Activated T-cell treated with anti-CD3 and anti-CD28 coated beads, Interleukin-2, amount 50 U/mL, for 24 hours (primary cell): ENCODE measurements at regions not wholly inside any gene's neighbourhood (a gene's known extent, or its start where the extent isn't known, plus 50 kb on each side); places are given as distances from the start of the nearest gene placed in this dataset.

ENCODE experiments used
- DNase-seq: peaks from one replicate; pipeline ENCODE4 v3.0.0-alpha.2; 2020
- H3K27ac Mint-ChIP-seq: 2 replicates; pipeline ENCODE4 v1.8.0; 2020; ENCODE audit warnings: mild to moderate bottlenecking, mixed read lengths
- H3K27me3 Mint-ChIP-seq: 2 replicates; pipeline ENCODE4 v1.8.0; 2020; ENCODE audit warnings: mixed read lengths
- H3K36me3 Mint-ChIP-seq: 2 replicates; pipeline ENCODE4 v1.8.0; 2020; ENCODE audit warnings: low read depth, mixed read lengths
- H3K4me1 Mint-ChIP-seq: 2 replicates; pipeline ENCODE4 v1.8.0; 2020; ENCODE audit warnings: low read depth, mixed read lengths
- H3K4me3 Mint-ChIP-seq: 2 replicates; pipeline ENCODE4 v1.8.0; 2020; ENCODE audit warnings: mild to moderate bottlenecking, moderate library complexity, mixed read lengths
- H3K9me3 Mint-ChIP-seq: 2 replicates; pipeline ENCODE4 v1.8.0; 2020; ENCODE audit warnings: mixed read lengths

- Mint-ChIP-seq H3K4me1 (peaks cover 2% of the 10 kb centered on the region), H3K36me3 (no peaks in the 10 kb centered on the region), H3K27me3 (no peaks in the 10 kb centered on the region), H3K27ac (no peak overlapping the region), H3K9me3 (peaks cover 19% of the 10 kb centered on the region), H3K4me3 (no peak overlapping the region)
- DNase-seq: no peak
These were observed 1621.1 kb downstream of the MRPL39 start for GRCh38 chr21:23986214-23986613.

GRCh38 chr21:23982546-23982945, 1624.7 kb downstream of the MRPL39 start:
- H3K4me3 Mint-ChIP-seq: no peak overlapping the region
- H3K36me3 Mint-ChIP-seq: no peaks in the 10 kb centered on the region
- peaks cover 18% of the 10 kb centered on the region for H3K9me3 Mint-ChIP-seq
- H3K27me3 Mint-ChIP-seq: no peaks in the 10 kb centered on the region
- H3K4me1 Mint-ChIP-seq: peaks cover 2% of the 10 kb centered on the region
- H3K27ac Mint-ChIP-seq: no peak overlapping the region
- DNase-seq: no peak

DNA sequence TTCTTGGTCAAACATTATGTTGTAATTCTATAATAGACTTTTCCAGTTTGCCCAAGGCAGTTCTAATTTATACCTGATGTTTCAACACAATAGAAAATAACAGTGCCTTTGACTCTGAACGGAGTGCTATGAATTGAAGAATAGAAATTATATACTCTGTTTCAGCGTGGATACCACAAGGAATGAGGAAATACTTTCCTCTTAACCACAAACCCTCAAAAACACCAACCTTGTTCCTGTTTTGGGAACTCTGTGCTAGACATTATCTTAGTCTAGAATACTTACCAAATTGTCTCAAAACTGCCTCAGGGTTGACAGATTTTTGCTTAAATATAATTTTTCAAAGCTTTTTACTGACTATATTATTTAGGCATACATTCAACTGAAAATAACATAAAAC, 1629.3 kb downstream of the MRPL39 start:
- no peak for DNase-seq
- no peak overlapping the region for H3K4me3 Mint-ChIP-seq
- H3K9me3 Mint-ChIP-seq: peaks cover 2% of the 10 kb centered on the region
- no peaks in the 10 kb centered on the region for H3K27me3 Mint-ChIP-seq
- H3K36me3 Mint-ChIP-seq: no peaks in the 10 kb centered on the region
- no peaks in the 10 kb centered on the region for H3K4me1 Mint-ChIP-seq
- H3K27ac Mint-ChIP-seq: no peak overlapping the region

DNA sequence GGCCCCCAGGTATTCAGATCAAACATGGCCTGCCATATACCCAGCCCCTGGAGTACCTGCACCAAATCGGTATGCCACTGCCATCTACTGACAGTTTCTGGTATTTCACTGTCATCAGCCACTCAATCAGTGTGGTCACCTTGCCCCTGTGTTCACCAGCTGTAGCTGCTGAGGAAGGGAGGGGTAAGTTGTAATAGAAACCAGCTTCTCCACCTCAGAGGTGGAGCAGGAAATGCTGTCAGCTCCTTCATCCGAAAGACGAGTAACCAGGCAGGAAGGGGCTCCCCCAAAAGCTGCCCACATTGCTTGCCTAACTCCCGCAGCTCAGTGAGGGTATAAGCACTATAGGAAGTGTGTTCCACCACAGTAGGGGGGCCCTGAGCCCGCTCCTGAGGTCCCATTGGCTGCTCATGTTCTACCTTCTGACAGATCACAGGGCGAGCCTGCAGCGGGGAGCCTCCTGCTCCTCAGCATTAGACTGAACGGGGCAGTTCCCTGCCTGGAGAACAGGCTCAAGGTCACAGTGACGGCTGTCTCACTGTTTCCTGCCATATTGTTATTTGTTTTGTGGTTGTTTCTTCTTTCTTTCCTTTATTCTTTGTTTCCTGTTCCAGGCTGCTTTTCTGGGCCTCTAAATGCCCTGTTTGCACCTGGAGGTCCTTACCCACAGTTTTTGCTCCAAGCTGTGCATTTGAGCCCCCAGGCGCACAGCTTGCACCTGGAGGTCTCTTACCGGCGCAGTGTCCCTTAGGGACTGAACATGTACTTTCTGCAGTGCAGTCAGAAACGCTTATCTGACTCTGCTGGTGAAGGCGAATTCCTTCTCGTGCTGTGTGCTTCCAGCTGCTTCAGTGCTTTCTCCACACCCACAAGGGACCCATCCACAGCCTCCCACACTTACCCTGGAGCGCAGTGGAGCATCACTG, 1638.3 kb downstream of the MRPL39 start:
- H3K4me1 Mint-ChIP-seq: peaks cover 18% of the 10 kb centered on the region
- no peaks in the 10 kb centered on the region for H3K27me3 Mint-ChIP-seq
- peak overlapping the region; percentile 36 for H3K4me3 Mint-ChIP-seq
- H3K27ac Mint-ChIP-seq: peak overlapping the region; percentile 38
- no peaks in the 10 kb centered on the region for H3K36me3 Mint-ChIP-seq
- H3K9me3 Mint-ChIP-seq: no peaks in the 10 kb centered on the region
- DNase-seq: peak; percentile 66

DNA sequence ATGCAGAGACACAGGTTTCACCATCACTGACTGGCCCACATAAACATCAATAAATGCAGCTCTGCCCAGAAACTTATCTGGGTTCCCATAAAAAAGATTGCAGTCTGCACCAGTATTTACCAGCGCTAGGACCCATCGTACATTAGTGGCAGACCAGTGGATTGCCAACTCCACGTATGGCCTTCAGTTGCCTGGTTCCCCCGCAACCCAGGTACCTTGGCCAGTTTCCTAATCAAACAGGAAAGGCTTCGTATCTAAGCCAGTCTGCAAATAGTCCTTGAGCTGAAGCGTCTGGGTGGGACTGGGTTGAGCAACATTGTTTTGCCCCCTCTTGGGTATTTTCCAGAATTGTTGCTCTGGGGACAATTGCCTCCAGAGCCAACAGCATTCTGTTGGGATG, 1639.3 kb downstream of the MRPL39 start:
- Mint-ChIP-seq H3K27me3 (no peaks in the 10 kb centered on the region), H3K9me3 (no peaks in the 10 kb centered on the region), H3K4me3 (no peak overlapping the region), H3K36me3 (no peaks in the 10 kb centered on the region), H3K27ac (no peak overlapping the region), H3K4me1 (peaks cover 18% of the 10 kb centered on the region)
- DNase-seq: no peak

GRCh38 chr21:23963454-23963853, 1643.8 kb downstream of the MRPL39 start:
- DNase-seq: no peak
- H3K27ac Mint-ChIP-seq: no peak overlapping the region
- H3K9me3 Mint-ChIP-seq: no peaks in the 10 kb centered on the region
- no peak overlapping the region for H3K4me3 Mint-ChIP-seq
- H3K4me1 Mint-ChIP-seq: peaks cover 6% of the 10 kb centered on the region
- H3K36me3 Mint-ChIP-seq: no peaks in the 10 kb centered on the region
- no peaks in the 10 kb centered on the region for H3K27me3 Mint-ChIP-seq

GRCh38 chr21:23960769-23961168, 1646.5 kb downstream of the MRPL39 start:
- no peaks in the 10 kb centered on the region for H3K9me3 Mint-ChIP-seq
- peaks cover 3% of the 10 kb centered on the region for H3K4me1 Mint-ChIP-seq
- H3K36me3 Mint-ChIP-seq: no peaks in the 10 kb centered on the region
- no peak overlapping the region for H3K4me3 Mint-ChIP-seq
- H3K27me3 Mint-ChIP-seq: no peaks in the 10 kb centered on the region
- DNase-seq: no peak
- H3K27ac Mint-ChIP-seq: no peak overlapping the region

- no peak for DNase-seq
- no peaks in the 10 kb centered on the region for H3K36me3 Mint-ChIP-seq
- H3K4me1 Mint-ChIP-seq: peaks cover 19% of the 10 kb centered on the region
- no peaks in the 10 kb centered on the region for H3K9me3 Mint-ChIP-seq
- no peak overlapping the region for H3K4me3 Mint-ChIP-seq
- H3K27me3 Mint-ChIP-seq: no peaks in the 10 kb centered on the region
- peak overlapping the region; percentile 30 for H3K27ac Mint-ChIP-seq
These were observed 1652.0 kb downstream of the MRPL39 start for GRCh38 chr21:23955135-23955843.

DNA sequence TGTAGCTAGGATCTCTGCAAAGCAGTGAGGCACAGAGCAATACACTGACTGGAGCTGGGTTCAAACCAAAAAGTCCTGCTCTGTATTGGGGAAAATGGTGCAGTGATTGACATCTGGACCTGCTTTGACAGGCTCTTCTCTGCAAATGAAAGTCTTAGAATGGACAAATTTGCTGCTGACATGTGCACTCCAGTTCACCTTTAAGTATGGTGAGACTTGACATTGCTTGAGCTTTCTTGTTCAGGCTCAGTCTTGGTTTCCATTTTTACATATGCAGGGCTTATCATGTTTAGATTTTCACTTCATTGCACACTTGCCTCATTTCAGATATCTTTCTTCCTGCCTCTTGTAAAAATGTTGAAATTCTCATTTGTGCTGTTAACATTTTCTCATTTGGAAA, 1655.0 kb downstream of the MRPL39 start:
- Mint-ChIP-seq H3K27me3 (no peaks in the 10 kb centered on the region), H3K36me3 (no peaks in the 10 kb centered on the region), H3K9me3 (no peaks in the 10 kb centered on the region), H3K4me1 (peaks cover 32% of the 10 kb centered on the region), H3K27ac (no peak overlapping the region), H3K4me3 (no peak overlapping the region)
- DNase-seq: no peak

DNA sequence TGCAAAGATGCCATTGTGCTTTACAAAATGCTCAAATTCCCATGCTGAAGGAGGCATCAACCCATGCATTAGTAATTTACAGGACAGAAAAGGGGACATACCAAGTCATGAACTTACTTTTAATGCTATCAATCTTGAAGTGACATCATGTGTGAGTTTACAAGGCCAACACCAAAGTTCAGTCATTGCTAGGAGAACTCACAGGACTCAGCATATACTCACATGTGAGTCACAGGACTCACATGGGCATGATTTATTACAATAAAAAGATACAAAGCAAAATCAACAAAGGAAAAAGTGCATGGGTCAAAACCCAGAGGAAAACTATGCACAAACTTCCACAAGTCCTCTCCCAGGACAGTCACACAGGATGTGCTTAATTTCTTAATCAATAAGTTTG, 1656.0 kb downstream of the MRPL39 start:
- no peaks in the 10 kb centered on the region for H3K27me3 Mint-ChIP-seq
- no peak overlapping the region for H3K4me3 Mint-ChIP-seq
- no peaks in the 10 kb centered on the region for H3K36me3 Mint-ChIP-seq
- no peaks in the 10 kb centered on the region for H3K9me3 Mint-ChIP-seq
- no peak for DNase-seq
- no peak overlapping the region for H3K27ac Mint-ChIP-seq
- H3K4me1 Mint-ChIP-seq: peaks cover 32% of the 10 kb centered on the region

GRCh38 chr21:23950344-23950743, 1656.9 kb downstream of the MRPL39 start:
- Mint-ChIP-seq H3K9me3 (no peaks in the 10 kb centered on the region), H3K4me1 (peaks cover 24% of the 10 kb centered on the region), H3K36me3 (no peaks in the 10 kb centered on the region)

DNA sequence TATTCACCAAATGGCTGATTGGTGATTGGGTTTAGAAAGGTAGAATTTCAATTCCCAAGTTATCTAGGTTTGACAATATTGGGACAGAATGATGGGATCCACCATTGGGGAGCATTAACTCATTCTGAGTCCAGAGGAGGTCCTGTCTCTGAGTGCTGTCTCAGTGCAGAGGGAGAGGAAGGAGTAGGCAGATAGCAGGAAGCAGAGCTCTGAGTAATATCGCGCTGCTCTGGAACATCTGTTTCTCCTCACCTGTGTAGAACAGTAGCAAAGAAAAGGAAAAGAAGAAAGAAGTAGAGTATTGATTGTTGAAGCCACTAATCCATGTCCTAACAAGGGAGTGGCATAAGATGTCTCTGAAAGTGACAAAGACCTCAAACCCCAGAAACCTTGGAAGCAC, 1657.8 kb downstream of the MRPL39 start:
- H3K27ac Mint-ChIP-seq: no peak overlapping the region

More at GRCh38 chr21:23950344-23950743, 1656.9 kb downstream of the MRPL39 start:
- Mint-ChIP-seq H3K4me3 (no peak overlapping the region), H3K27ac (no peak overlapping the region), H3K27me3 (no peaks in the 10 kb centered on the region)
- DNase-seq: no peak

DNA sequence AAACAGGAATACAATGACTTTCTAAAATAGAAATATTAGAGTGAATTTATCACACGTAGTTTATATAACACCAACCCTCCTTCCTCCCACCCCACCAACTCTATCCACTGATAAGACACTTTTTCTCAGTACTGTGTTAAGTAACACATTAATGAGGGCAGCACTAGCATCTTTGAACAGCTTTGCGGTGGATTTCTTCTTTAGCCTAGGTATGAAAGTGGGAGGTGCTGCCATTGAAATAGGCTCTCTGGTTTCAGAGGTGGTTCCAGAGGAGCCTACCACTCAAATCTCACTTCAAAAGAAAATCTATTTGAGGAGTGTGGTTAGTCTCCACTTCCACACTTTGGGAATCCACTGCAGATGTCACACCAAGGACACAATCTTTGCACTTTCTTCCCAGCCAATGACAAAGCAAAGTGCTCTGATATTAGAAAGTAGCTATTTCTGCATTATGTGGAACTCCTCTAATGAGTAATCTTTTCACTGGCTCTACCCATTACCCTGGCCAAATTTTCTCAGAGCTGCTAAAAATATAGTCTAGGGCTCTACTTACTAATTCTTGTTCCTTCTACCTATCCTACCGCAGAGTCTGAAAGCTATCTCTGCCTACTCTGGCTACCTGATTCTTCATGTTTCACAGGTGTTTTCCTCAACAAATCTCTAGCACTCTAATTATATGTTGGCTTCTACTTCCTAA, 1667.8 kb downstream of the MRPL39 start:
- Mint-ChIP-seq H3K36me3 (no peaks in the 10 kb centered on the region), H3K27ac (no peak overlapping the region), H3K27me3 (peaks cover 4% of the 10 kb centered on the region), H3K9me3 (no peaks in the 10 kb centered on the region), H3K4me3 (no peak overlapping the region), H3K4me1 (no peaks in the 10 kb centered on the region)
- no peak for DNase-seq

More for the DNA sequence above, 1657.8 kb downstream of the MRPL39 start:
- peaks cover 21% of the 10 kb centered on the region for H3K4me1 Mint-ChIP-seq
- H3K9me3 Mint-ChIP-seq: no peaks in the 10 kb centered on the region
- DNase-seq: no peak
- no peaks in the 10 kb centered on the region for H3K36me3 Mint-ChIP-seq
- no peaks in the 10 kb centered on the region for H3K27me3 Mint-ChIP-seq
- H3K4me3 Mint-ChIP-seq: no peak overlapping the region

DNA sequence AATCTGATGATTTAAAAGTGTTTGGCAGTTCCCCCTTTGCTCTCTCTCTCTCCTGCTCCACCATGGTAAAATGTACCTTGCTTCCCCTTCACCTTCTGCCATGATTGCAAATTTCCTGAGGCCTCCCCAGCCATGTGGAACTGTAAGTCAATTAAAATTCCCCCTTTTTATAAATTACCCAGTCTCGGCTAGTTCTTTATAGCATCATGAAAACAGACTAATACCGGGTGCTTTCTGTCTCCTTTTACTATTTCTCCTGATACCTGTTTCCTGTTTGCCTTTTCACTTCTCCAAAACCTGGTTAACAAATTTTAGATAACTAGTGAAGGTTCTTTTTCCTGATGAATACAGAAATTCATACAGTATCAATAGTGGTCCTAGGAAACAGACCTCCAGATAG, 1670.3 kb downstream of the MRPL39 start:
- no peak overlapping the region for H3K4me3 Mint-ChIP-seq
- DNase-seq: no peak
- H3K9me3 Mint-ChIP-seq: no peaks in the 10 kb centered on the region
- no peak overlapping the region for H3K27ac Mint-ChIP-seq
- H3K36me3 Mint-ChIP-seq: no peaks in the 10 kb centered on the region
- peaks cover 4% of the 10 kb centered on the region for H3K27me3 Mint-ChIP-seq
- no peaks in the 10 kb centered on the region for H3K4me1 Mint-ChIP-seq
